PC-3 (cell line): ENCODE measurements at regions not wholly inside any gene's neighbourhood (a gene's known extent, or its start where the extent isn't known, plus 50 kb on each side); places are given as distances from the start of the nearest gene placed in this dataset.

ENCODE experiments used
- ATAC-seq: fragments of 200-7000 bp; cut with Tn5 transposase; 2 replicates; pipeline ENCODE4 v1.9.1; 2020; ENCODE audit warnings: mild to moderate bottlenecking, moderate library complexity
- BruUV-seq: library from RNA; stranded (reverse); fragments of 400-500 nt; replicated peaks from 2 replicates; lab custom pipeline; 2021; lab: Mats Ljungman, UMichigan
- CTCF ChIA-PET: fragments of 300-600 bp; sonication (Branson Sonifier 250); formaldehyde crosslinking; loops from one replicate; lab custom pipeline; 2022; ENCODE audit warnings: antibody characterized with exemption; lab: Charles Lee
- POLR2A ChIA-PET: fragments of 300-600 bp; sonication (Branson Sonifier 250); formaldehyde crosslinking; loops from one replicate; lab custom pipeline; 2022; ENCODE audit warnings: antibody characterized with exemption; ENCODE audit not compliant: unreplicated experiment; lab: Charles Lee
- DNase-seq: peaks from one replicate; pipeline ENCODE4 v3.0.0-alpha.2; 2015
- H2AFZ ChIP-seq: fragments of 300-600 bp; sonication (generic); 2 replicates; pipeline ENCODE4 v1.6.0; 2016; ENCODE audit warnings: antibody characterized with exemption, low read length
- H3F3A ChIP-seq: fragments of 300-600 bp; sonication (generic); one replicate; pipeline ENCODE4 v1.6.0; 2017; ENCODE audit warnings: antibody characterized with exemption, low read length, control low read depth, mild to moderate bottlenecking; ENCODE audit not compliant: unreplicated experiment
- H3K27ac ChIP-seq: fragments of 300-600 bp; sonication (generic); 2 replicates; pipeline ENCODE4 v1.5.1; 2016; ENCODE audit warnings: mild to moderate bottlenecking, low read length
- H3K27me3 ChIP-seq: fragments of 300-600 bp; sonication (generic); 2 replicates; pipeline ENCODE4 v1.6.1; 2016; ENCODE audit warnings: low read length, mixed read lengths
- H3K36me3 ChIP-seq: fragments of 300-600 bp; sonication (generic); 2 replicates; pipeline ENCODE4 v1.6.1; 2016; ENCODE audit warnings: low read depth, mixed run types, low read length, mixed read lengths
- H3K4me1 ChIP-seq: fragments of 300-600 bp; sonication (generic); 2 replicates; pipeline ENCODE4 v1.5.1; 2016; ENCODE audit warnings: low read length; ENCODE audit not compliant: insufficient read depth
- H3K4me2 ChIP-seq: fragments of 300-600 bp; sonication (generic); 2 replicates; pipeline ENCODE4 v1.6.0; 2016; ENCODE audit warnings: low read length
- H3K4me3 ChIP-seq: fragments of 300-600 bp; sonication (generic); 2 replicates; pipeline ENCODE4 v1.5.1; 2016; ENCODE audit warnings: mild to moderate bottlenecking, low read length, mixed read lengths
- H3K79me2 ChIP-seq: fragments of 300-600 bp; sonication (generic); 2 replicates; pipeline ENCODE4 v1.6.1; 2017; ENCODE audit warnings: low read length, mixed read lengths
- H3K9ac ChIP-seq: fragments of 300-600 bp; sonication (generic); 2 replicates; pipeline ENCODE4 v1.6.0; 2016; ENCODE audit warnings: mild to moderate bottlenecking, low read length
- H3K9me2 ChIP-seq: fragments of 300-600 bp; sonication (generic); replicated peaks from 2 replicates; pipeline ENCODE4 v1.6.1; 2016; ENCODE audit warnings: mixed run types, low read length, mixed read lengths
- H3K9me3 ChIP-seq: fragments of 300-600 bp; sonication (generic); 2 replicates; pipeline ENCODE4 v1.6.1; 2016; ENCODE audit warnings: low read length, mixed read lengths
- H4K20me1 ChIP-seq: fragments of 300-600 bp; sonication (generic); 2 replicates; pipeline ENCODE4 v1.6.1; 2016; ENCODE audit warnings: low read length, mixed read lengths
- CTCF ChIP-seq: fragments of 300-600 bp; sonication (generic); conservative IDR thresholded peaks from 2 replicates; pipeline ENCODE4 v1.5.1; 2017; ENCODE audit warnings: antibody characterized with exemption, low read depth, mild to moderate bottlenecking, low read length
- EZH2 ChIP-seq: fragments of 300-600 bp; sonication (generic); IDR thresholded peaks from one replicate; pipeline ENCODE4 v1.6.1; 2017; ENCODE audit warnings: antibody characterized with exemption, mild to moderate bottlenecking, low read length; ENCODE audit not compliant: unreplicated experiment
- EZH2phosphoT487 ChIP-seq: fragments of 300-600 bp; sonication (generic); IDR thresholded peaks from 2 replicates; pipeline ENCODE4 v1.6.1; 2018; ENCODE audit warnings: mild to moderate bottlenecking, antibody characterized with exemption, low read length, borderline replicate concordance
- intact Hi-C: fragments of 100-400 bp; cut with micrococcal nuclease; formaldehyde crosslinking; loops from 2 replicates; pipeline ENCODE4 v1.9.0; 2023

- no peak overlapping the region for H3K4me2 ChIP-seq
- no peaks in the 10 kb centered on the region for H3K9me3 ChIP-seq
- H2AFZ ChIP-seq, result no peak overlapping the region
- no TSS peak for BruUV-seq
- intact Hi-C loops, result no loop called here
- ChIA-PET CTCF (no interaction called here), POLR2A (no interaction called here)
- no peaks in the 10 kb centered on the region for H3K27me3 ChIP-seq
- no peaks in the 10 kb centered on the region for H3K79me2 ChIP-seq
- H4K20me1 ChIP-seq, result no peaks in the 10 kb centered on the region
- no peaks in the 10 kb centered on the region for H3K36me3 ChIP-seq
- H3K27ac ChIP-seq, result no peak overlapping the region
- no peak overlapping the region for H3K9ac ChIP-seq
- no peak for ATAC-seq
- no peak overlapping the region for H3K4me3 ChIP-seq
- H3K9me2 ChIP-seq, result no peaks in the 10 kb centered on the region
- no peak for DNase-seq
- no peaks in the 10 kb centered on the region for H3F3A ChIP-seq
- no peaks in the 10 kb centered on the region for H3K4me1 ChIP-seq
- no peak for TF ChIP-seq EZH2
- TF ChIP-seq EZH2phosphoT487, result no peak
- no peak for TF ChIP-seq CTCF
Measured at GRCh38 chr3:127093312-127093711, 99.6 kb upstream of the PRR23E start.

GRCh38 chr3:127095774-127096173, 97.2 kb upstream of the PRR23E start:
- no peak overlapping the region for H3K9ac ChIP-seq
- no peaks in the 10 kb centered on the region for H3K9me3 ChIP-seq
- no peaks in the 10 kb centered on the region for H3K36me3 ChIP-seq
- TF ChIP-seq EZH2phosphoT487, result no peak
- TF ChIP-seq CTCF, result no peak
- TF ChIP-seq EZH2, result no peak
- H4K20me1 ChIP-seq, result no peaks in the 10 kb centered on the region
- no peak overlapping the region for H3K4me3 ChIP-seq
- ChIA-PET CTCF (no interaction called here), POLR2A (no interaction called here)
- no TSS peak for BruUV-seq
- no peaks in the 10 kb centered on the region for H3K79me2 ChIP-seq
- no peaks in the 10 kb centered on the region for H3K9me2 ChIP-seq
- no peak for ATAC-seq
- no peak overlapping the region for H3K4me2 ChIP-seq
- H3K27ac ChIP-seq, result no peak overlapping the region
- H3K27me3 ChIP-seq, result no peaks in the 10 kb centered on the region
- no peaks in the 10 kb centered on the region for H3F3A ChIP-seq
- intact Hi-C loops, result no loop called here
- no peak overlapping the region for H2AFZ ChIP-seq
- DNase-seq, result no peak
- H3K4me1 ChIP-seq, result no peaks in the 10 kb centered on the region

DNA sequence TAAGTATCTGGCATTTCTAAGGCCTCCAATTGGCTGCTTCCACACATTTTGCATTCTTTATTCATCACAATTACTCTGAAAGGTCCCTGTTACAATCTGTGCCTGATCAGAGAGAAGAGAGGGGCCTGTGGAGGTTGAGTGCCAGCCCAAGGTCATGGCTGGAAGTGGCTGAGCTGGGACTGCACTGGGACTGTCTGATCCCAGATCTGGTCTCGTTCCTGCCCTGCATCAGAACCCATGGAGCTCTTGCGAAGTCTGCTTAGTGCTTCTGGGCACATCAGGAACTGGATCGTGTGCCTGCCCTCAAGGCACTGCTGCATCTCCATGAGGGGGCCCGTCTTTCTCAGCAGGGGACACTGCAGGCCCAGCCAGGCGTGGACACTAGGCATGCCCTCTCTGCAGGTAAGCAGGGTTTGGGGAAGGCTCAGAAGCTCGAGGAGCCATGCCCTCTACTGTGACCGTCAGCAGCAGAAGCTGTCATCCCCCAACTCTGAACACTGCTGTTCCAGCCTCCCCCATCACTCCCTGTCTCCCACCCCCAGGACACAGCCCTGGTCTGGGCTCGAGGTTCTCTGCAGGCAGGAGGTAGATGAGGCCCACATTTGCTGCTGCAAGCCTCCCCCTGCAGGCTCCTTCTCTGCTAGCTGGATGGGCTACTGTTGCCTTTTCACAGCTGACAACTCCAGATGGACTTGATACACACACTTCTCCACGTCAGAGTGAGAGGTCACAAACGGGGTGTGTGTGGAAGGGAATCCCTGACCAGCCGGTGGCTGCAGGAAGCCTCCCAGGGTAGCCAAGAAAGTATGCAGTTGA, 96.5 kb upstream of the PRR23E start:
- Histone ChIP-seq H3K9me2 (no peaks in the 10 kb centered on the region), H3K79me2 (no peaks in the 10 kb centered on the region), H3K9me3 (no peaks in the 10 kb centered on the region), H2AFZ (no peak overlapping the region), H3K4me1 (no peaks in the 10 kb centered on the region), H3K27me3 (no peaks in the 10 kb centered on the region), H3K36me3 (no peaks in the 10 kb centered on the region), H4K20me1 (no peaks in the 10 kb centered on the region), H3K4me3 (no peak overlapping the region), H3K9ac (no peak overlapping the region), H3F3A (no peaks in the 10 kb centered on the region), H3K27ac (no peak overlapping the region), H3K4me2 (no peak overlapping the region)
- POLR2A ChIA-PET, result no interaction called here
- ATAC-seq, result no peak
- intact Hi-C loops, result no loop called here
- BruUV-seq, result no TSS peak
- no peak for DNase-seq
- TF ChIP-seq EZH2phosphoT487 (no peak), EZH2 (no peak), CTCF (no peak)
- CTCF ChIA-PET, result no interaction called here
